ENCODE measurements at regions not wholly inside any gene's neighbourhood (a gene's known extent, or its start where the extent isn't known, plus 50 kb on each side); places are given as distances from the start of the nearest gene placed in this dataset.
A peak's percentile ranks its signal among the peaks of the same experiment; 100 is the strongest.
"Not testable (repeated sequence)": the region's sequence is repeated elsewhere in the genome, so short reads cannot be mapped to it uniquely, and the experiment has no call there.

DNA sequence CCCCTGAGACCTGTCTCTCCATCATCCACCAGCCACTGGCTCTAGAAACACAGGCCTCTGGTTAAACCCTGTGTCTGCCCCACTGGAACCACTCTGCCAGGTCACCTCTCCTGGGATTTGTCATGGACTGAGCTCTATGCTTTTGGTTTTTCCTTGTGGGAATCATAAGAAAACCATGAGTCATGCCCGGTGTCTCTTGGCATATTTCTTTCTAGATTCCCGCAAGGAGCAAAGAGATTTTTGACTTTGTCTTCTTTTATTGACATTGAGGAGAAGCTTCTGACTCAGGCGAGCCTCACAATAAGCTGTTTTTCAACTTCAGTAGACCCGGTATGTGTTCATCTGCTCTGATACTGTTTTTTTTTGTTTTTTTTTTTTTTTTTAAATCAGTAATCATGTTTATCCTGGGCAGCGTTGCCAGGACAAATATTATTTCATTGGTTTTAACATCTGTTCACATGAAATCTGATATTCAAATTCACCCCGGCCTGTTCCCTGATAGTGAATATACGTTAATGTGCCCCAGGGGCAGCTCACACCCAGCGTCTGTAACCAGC, 207.1 kb downstream of the ACKR3 start:
- DNase-seq, result no peak

DNA sequence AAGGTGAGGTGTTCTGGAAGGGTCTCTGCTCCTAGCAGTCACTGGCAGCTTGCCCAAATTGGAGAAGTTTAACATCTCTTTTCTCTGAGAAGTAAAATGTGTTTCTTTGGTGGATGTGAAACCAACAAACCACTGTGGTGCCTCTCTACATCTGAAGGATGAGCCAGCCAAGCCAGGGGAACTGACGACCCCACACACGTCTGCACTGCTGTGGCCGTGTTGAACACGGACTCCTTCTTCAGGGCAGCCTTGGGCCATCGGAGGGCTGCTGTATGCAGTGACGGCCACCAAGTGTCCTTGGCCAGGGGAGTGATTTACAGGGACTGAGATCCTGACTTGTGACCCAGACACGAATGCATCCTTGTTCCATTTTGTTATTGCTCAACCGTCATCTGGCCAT, 207.8 kb downstream of the ACKR3 start:
- DNase-seq, result no peak

DNA sequence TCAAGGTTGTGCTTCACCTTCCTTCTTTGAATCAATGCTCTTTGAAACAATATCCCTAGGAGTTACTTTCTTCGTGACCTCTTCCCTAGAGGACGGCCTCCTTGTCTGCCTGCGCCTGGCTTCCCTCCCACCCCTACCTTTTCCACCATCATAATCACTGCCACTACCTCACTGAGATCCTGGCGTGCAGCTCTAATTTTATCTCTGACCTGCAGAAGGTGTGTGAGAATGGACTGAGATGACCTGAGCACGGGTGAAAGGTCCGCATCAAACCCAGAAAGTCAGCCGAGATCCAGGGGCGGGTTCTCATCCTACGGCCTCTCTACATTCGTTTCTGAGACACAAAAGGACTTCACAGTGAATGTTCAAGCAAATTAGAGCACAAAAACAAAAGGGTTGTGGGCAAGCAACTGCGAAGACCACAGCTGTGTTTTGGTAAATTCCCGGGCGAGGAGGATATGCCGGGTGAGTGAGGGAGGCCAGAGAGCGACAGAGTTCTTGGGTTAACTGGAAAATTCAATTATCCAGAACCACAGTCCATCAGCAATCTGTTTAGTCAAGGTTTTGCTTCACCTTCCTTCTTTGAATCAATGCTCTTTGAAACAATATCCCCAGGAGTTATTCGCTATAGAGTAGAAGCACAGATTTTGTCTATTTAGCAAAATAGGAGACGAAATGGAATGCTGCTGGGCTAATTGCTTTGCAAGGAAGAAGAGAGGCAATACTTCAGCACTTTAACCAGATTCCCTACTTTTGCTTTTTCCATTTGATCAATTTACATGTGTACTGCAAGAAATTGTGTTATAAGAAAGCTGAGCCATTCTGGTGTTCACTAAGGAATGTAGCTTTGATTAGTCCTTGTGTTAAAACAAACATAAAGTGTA, 212.6 kb downstream of the ACKR3 start:
- DNase-seq, result no peak

DNA sequence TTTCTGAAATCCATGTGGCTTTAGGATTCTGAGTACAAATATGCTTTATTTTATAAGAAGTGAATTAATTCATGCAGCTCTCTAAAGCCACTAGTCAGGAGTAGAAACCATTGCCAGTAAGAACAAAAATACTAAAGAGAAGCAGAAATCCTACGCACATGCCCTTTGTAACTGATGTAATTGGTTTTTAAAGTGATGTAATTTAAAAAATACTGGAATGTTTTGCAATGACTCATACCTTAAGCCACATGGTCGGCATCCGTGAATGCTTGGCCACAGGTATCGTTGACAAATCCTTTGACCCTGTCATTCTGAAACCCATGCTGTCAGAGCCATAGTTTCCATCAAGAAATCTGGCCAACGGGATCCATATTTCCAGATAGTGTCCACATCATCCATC, 213.3 kb downstream of the ACKR3 start:
- peak; percentile 11 for DNase-seq

DNA sequence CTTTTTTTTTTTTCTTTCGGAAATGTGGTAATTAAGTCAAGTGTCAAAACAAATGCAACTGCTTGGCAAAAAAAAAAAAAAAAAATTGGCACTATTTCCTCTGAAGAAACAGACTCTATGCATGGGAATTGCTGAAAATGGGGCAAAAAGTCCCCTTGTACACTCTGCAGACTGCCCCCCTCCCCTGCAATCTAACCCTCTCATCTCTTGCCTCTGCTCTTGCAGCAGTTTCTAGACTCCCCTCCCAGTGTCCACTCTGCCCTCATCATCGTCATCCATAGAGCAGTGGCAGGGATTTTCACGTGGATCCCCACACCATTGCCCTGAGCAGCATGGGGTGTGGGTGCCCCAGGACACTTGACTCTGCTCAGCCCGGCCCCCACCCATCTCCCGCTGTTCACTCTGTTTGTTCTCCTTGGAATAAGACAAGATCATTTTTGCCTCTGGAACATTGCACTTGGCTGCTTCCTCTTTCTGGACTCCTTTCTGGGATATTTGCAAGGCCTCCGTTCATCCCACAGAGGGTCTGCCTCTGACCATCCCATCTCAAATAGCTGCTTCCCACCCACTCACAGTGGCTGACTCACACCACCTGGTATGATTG, 213.9 kb downstream of the ACKR3 start:
- no peak for DNase-seq

DNA sequence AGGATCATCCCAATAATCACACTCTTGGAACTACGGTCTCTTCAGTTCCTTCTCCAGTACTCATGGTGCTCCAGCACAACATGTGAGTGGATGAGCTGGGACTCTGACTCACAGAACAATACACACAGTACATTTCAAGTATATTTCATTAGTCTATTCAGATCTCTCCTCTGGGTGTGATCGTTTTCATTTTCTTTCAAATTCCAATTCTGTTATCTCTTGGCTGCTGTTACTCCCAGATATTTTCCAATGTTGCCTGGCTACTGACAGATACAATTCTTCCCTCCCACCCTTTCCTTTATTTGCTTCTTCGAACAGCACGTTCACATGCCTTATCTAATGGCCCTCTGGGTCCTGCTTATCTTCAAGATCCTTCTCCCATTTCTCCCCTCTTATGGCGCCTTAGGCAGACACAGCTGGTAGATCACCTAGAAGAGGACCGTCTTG, 216.0 kb downstream of the ACKR3 start:
- DNase-seq, result no peak

DNA sequence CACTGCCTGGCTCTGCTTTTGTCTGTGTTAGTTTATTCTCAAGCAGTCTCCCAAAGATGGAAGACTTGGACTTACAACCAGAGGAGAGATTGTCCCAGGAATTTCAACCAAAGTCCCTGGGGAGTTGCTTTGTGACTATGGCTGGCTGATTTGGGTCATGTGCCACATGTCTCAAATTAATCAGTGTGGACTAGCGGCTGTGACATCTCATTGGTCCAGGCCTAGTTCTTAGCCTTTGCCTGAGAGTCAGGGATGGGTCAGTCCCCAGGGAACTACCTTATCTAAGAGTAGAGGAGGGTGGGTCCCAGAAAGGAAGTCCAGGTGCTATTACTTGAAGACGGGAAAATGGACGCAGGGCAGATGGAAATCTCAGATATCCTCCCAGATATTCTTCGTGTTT, 217.1 kb downstream of the ACKR3 start:
- no peak for DNase-seq

DNA sequence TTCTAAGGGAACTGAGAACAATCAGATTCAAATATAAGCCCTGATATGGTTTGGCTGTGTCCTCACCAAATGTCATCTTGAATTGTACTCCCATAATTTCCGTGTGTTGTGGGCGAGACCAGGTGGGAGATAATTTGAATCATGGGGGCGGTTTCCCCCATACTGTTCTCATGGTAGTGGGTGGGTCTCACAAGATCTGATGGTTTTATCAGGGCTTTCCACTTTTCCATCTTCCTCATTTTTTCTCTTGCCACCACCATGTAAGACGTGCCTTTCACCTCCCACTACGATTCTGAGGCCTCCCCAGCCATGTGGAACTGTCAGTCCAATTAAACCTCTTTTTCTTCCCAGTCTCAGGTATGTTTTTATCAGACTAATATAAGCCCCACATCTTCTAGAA, 217.8 kb downstream of the ACKR3 start:
- DNase-seq, result not testable (repeated sequence)

DNA sequence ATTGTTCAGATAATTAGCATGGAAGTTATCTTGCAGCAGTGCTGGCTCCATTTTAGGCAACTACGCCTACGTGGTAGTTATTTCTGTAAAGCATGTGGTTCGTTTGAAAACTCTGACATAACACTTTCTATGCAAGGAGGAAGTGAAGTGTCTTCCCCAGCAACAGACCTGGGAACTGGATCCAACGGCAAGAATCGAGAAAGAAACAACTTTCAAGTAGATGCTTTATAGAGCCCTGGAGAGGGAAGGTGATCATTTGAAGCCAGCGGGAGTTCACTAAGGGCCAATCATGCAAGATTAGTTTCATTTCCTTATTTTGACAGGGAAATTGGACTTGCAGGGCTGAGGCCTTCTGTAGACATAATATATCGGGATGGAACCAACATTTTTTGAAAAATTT, 218.3 kb downstream of the ACKR3 start:
- no peak for DNase-seq

DNA sequence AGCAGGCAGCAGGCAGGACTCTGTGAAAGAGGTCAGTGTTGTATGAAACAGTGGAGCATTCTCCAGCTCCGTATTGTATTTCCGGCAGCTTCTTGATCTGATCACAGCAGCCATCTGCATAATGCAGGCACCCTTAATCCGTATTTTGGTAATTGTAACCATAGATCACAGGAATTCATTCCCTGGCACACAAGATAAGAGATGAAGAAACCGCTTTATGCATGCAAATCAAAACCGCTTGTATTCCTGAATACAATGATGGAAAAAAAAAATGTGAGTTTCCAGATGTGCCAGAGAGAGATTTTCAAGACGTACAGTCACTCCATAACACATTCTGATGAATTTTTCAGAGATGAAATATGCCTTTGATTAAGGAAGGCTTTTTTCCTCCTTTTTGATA, 221.3 kb downstream of the ACKR3 start:
- DNase-seq, result no peak

DNA sequence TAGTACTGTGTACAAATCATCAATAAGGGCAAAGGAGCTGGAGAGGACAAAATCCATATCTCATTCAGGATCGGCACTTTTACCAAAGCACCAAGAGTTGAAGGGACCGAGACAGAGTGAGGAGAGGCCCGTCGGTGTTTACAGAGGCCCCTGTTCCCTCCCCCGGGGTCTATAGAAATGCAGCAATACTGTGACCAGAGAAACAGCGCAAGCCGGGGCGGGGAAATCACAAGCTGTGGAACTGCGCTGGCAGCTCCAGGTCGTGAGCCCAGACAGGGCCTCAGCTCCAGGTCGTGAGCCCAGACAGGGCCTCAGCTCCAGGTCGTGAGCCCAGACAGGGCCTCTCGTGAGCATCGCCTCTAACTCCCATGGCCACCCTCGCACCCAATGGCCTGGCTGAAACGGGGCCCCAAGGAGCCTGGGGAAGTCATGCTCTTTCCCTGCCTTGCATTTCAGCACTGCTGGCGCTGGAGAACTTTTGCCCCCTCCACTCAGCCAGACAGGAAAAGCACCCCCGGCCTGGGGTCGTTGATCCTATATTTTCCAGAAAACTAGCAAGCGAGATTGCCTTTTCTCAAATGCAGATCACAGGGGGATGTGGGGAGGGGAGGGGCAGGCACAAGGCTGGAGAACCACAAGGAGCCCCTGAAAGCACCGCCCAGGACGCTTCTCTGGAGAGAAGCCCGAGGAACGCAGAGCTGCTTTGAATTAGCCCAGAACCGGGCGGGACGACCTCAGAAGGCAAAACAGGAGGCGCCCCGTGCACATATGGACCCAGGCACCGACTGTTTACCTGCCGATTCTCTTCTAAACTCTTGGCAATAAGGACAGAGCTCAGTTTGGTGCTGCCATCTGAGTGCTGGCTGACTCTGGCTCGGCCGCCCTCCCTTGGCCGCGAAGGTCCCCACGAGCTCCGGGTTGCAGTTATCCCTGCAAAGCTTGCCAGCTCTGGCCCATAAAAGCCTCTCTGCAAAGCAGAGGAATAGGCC, 223.7 kb downstream of the ACKR3 start:
- no peak for DNase-seq

DNA sequence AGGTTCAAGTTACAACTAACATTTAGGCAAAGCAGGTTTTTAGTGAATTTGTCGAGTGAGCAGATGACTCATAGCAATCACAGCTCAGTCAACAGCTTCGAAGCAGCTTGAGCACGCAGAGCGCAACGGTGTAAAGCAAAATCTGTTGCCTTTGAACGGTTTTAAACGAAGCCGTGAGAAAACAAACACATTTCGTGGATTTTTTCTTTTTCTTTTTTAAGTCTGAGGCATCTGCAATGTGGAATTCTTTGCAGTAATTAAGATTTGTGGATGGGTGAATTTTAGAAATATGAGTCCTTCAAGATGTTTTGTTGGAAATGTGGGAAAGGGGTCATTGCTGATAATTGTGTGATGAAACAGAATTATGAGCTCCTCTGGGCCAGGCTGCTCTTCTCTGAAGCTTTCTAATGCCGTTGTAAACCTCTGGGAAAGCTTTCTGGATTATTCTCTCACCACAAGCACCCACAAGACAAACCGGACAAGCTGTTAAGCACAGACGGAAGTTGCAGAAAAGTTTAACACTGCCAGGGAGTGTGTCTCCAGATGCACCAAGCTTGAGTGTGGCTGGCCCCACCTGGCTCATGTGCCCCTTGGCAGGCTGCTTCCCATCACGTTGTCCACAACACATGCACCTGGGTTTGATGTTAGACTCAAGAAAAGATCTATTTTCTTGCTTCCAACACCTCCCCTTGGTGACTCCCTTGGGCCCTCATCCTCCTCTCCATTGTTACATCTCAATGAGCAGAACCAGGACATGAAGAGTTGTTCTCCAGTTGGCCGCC, 224.7 kb downstream of the ACKR3 start:
- no peak for DNase-seq

DNA sequence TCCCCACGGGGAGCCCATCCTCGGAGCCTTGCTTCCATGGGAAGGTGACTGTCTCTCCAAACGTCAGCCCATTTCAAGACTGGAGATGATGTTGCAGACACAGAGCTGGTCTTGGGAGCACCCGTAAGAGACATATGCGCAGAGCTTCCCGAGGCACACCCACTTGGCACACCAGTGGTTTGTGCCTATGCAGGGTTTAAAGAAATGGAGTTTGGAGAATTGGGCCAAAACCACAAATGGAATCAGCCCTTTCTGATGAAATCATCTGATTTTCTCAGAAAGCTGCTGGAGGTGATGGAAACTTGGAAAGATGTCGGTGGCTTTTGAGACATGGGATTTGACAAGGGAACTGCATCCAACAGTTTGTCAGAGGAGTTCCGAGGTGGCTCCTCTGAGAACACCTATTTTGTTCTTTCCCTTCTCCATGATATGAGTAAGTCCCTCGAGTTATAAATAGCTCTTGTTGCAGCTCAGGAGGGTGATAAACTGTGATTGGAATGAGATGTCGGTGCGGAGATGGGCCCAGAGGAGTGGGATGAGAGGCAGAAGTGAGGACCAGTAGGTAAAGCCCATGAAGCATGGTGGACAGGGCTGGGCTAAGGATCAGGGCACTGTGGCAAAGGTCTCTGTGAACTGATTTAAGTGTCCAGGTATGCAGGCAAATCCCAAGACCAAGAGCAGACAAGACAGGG, 225.7 kb downstream of the ACKR3 start:
- no peak for DNase-seq

DNA sequence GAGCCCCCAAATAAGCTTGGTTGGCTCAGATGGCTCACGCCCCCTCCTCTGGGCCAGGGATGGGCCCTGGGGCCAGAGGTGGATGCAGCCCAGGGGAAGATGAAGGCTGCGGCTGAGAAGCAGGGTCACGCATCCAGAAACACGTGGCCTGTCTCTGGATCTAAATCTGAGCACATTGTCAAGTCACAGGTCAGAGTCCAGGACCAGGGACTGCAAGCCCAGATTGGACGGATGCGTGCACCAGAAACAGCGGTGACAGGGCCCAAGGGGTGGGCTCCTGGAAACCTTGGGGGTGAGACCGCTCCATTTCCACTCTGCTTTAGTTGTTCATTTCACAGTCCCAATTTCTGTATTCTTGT, 226.2 kb downstream of the ACKR3 start:
- DNase-seq, result no peak

DNA sequence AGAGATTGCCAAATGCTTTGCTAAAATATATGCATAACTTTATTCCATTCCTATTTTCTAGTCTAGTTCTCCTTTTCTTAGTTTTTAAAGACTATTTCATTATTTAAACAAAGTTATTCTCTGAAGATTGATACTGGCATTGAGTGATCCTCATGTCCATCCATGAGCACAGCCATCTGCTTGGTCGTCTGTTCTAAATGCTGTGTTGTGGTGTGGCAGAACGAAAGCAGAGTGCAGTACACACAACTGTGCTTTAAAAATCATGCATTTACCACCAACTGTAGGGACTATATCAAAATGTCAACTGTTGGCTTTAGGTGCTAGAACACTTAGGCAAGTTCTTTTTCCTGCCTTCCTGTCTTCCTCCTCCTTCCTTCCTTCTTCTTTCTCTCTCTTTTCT, 226.6 kb downstream of the ACKR3 start:
- no peak for DNase-seq

DNA sequence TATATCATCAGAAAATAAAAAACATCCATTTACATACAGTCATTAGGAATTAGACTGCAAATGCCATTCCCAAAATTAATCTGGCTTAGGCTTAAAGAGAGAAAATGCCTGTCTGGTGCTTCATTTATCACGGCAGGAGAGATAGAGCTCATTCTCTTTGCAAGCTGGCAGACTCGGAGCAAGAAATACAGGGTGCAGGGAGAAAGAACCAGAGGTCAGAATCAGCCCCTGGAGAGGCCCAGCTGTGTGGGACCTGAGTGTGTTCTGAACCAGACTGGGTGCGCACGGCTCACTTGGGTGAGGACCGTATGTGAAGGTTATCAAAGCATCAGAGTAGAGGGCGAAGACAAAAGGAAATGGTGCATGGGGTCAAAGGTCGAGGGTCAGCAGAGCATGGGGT, 227.8 kb downstream of the ACKR3 start:
- no peak for DNase-seq

DNA sequence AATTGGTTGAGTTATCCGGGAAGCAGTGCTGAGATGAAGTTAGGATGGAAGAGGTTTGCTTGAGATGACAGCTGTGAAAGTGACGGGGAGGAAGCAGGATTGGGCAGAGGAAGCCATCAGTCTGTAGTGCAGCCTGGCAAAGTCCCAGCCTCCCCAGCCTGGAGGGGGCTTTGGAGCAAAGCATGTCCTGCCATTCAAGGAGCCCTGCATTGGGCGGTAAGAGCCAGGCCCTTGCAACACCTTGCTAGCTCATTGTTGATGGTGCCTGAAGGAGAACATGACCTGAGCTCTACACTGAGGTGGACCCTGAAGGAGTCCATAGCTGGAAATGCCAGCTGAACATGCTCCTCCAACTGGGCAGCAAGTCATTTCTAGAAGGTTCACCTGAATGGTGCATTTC, 228.9 kb downstream of the ACKR3 start:
- DNase-seq, result no peak

DNA sequence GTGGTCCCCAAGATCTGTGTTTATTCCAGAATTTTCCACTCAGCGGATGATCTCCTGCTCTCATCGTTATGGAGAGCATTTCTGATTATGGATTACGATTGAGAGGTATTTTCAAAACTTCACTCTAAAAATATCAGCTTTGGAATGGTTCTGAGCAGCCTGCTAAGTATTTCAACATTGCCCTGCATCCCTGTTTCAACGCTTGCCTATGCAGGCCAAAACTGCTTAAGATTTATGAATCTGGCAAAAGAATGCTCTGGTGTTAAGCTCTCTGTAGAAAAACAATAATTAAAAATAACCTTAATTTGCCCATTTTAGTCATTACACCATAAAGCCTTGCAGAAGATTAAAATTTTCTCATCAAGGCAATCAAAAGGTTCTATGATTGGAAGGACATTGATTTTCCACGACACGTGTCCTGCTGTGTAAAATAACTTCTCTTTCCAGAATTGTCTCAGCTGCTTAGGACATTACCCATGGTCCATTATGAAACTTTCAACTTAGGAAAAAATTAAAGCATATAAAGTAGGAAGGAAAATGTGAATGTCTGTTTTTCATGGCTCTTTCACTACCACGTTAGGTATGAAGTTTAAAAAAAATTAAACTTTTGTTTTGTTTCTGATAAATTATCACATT, 229.9 kb downstream of the ACKR3 start:
- no peak for DNase-seq

DNA sequence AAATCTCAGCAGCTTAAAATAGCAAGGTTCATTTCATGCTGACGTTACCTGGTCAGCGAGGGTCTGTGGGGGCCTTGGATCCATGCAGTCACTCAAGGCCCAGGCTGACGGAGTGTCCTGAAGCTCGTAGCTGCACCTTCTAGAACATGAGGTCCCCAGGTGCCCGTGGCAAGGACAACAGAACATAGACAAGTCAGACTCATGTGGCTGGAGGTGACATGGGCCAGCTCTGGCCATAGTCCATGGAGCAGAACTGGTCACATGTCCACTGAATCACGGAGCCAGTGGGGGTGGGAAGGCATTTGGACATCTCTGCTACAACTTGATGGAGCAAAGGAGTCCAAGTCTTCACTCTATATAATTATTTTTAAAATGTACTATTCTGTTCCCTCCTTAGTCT, 233.2 kb downstream of the ACKR3 start:
- no peak for DNase-seq

DNA sequence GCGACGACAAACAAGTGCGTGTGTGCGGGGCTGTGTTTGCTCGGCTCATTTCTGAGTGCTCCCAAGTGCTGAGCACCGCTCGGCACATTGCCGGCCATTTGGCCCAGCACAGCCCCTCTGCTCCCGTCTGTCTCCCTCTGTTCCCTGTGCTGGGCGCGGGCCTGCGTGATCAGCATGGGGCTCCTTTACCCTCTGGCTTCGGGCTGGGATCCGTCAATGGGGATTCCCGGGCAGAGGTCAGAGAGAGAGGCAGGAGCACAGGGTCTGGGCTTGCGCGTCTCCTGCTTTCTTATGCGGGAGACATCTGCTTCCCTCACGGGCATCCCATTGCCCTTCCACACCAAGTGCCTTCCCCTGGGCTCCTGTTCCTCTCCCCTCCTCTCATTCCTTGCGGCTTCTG, 234.0 kb downstream of the ACKR3 start:
- no peak for DNase-seq

Data from stimulated activated CD4-positive, alpha-beta T cell treated with anti-CD3 and anti-CD28 coated beads, Interleukin-15, amount 100 ng/mL, for 24 hours (primary cell).